Neural cell (in vitro differentiated cells): ENCODE measurements at regions not wholly inside any gene's neighbourhood (a gene's known extent, or its start where the extent isn't known, plus 50 kb on each side); places are given as distances from the start of the nearest gene placed in this dataset.

Source experiments
- H2AFZ ChIP-seq: fragments of 200-600, 300-800 bp; sonication (generic), shearing (Covaris generic); 2 replicates; pipeline ENCODE4 v1.6.0; 2014; ENCODE audit warnings: low read depth, mild to moderate bottlenecking, antibody characterized with exemption, low read length, moderate library complexity
- H3F3A ChIP-seq: fragments of 200-600 bp; shearing (Covaris generic); 2 replicates; pipeline ENCODE4 v1.6.1; 2016; ENCODE audit warnings: mild to moderate bottlenecking, moderate library complexity, mixed read lengths, antibody characterized with exemption, low read length; ENCODE audit not compliant: insufficient read depth, poor library complexity, severe bottlenecking
- H3K27ac ChIP-seq: fragments of 200-600, 300-800 bp; sonication (generic), shearing (Covaris generic); 2 replicates; pipeline ENCODE4 v1.5.1; 2014; ENCODE audit warnings: mild to moderate bottlenecking, low read length, moderate library complexity
- H3K27me3 ChIP-seq: fragments of 300-800, 200-600 bp; sonication (generic), shearing (Covaris generic); 2 replicates; pipeline ENCODE4 v1.6.0; 2014; ENCODE audit warnings: mild to moderate bottlenecking, low read depth, low read length, moderate library complexity; ENCODE audit not compliant: insufficient read depth
- H3K36me3 ChIP-seq: fragments of 300-800, 200-600 bp; sonication (generic), shearing (Covaris generic); 2 replicates; pipeline ENCODE4 v1.5.1; 2014; ENCODE audit warnings: mild to moderate bottlenecking, antibody characterized with exemption, low read length, moderate library complexity; ENCODE audit not compliant: insufficient read depth
- H3K4me2 ChIP-seq: fragments of 300-800, 200-600 bp; sonication (generic), shearing (Covaris generic); 2 replicates; pipeline ENCODE4 v1.6.0; 2014; ENCODE audit warnings: mild to moderate bottlenecking, low read length
- H3K4me3 ChIP-seq: fragments of 300-800, 200-600 bp; sonication (generic), shearing (Covaris generic); 2 replicates; pipeline ENCODE4 v1.5.1; 2014; ENCODE audit warnings: mild to moderate bottlenecking, low read length, moderate library complexity
- H3K79me2 ChIP-seq: fragments of 200-600 bp; shearing (Covaris generic); replicated peaks from 2 replicates; pipeline ENCODE4 v1.6.0; 2014; ENCODE audit warnings: mild to moderate bottlenecking, low read length, moderate library complexity; ENCODE audit not compliant: insufficient read depth
- H3K9ac ChIP-seq: fragments of 300-800, 200-600 bp; sonication (generic), shearing (Covaris generic); 2 replicates; pipeline ENCODE4 v1.6.1; 2016; ENCODE audit warnings: mild to moderate bottlenecking, low read length, mixed read lengths
- H3K9me2 ChIP-seq: fragments of 200-600 bp; shearing (Covaris generic); 2 replicates; pipeline ENCODE4 v1.6.1; 2016; ENCODE audit warnings: mild to moderate bottlenecking, low read length, mixed read lengths; ENCODE audit not compliant: insufficient read depth
- H3K9me3 ChIP-seq: fragments of 200-600, 300-800 bp; sonication (generic), shearing (Covaris generic); 2 replicates; pipeline ENCODE4 v1.6.1; 2016; ENCODE audit warnings: mild to moderate bottlenecking, mixed run types, low read length, moderate library complexity, mixed read lengths
- H4K20me1 ChIP-seq: fragments of 200-600 bp; shearing (Covaris generic); 2 replicates; pipeline ENCODE4 v1.6.1; 2016; ENCODE audit warnings: mild to moderate bottlenecking, mixed run types; ENCODE audit not compliant: insufficient read depth
- EP300 ChIP-seq: fragments of 450-650 bp; conservative IDR thresholded peaks from 2 replicates; pipeline ENCODE4 v1.6.1; 2014; ENCODE audit warnings: antibody characterized with exemption, mild to moderate bottlenecking, moderate library complexity; ENCODE audit not compliant: poor library complexity, severe bottlenecking
- EZH2 ChIP-seq: fragments of 200-600, 300-800 bp; shearing (Covaris generic), sonication (generic); IDR thresholded peaks from 2 replicates; pipeline ENCODE4 v1.6.1; 2014; ENCODE audit warnings: antibody characterized with exemption, low read length, borderline replicate concordance, mild to moderate bottlenecking; ENCODE audit not compliant: insufficient read depth, poor library complexity, severe bottlenecking
- MXI1 ChIP-seq: fragments of 450-650 bp; conservative IDR thresholded peaks from 2 replicates; pipeline ENCODE4 v1.6.1; 2014; ENCODE audit warnings: antibody characterized with exemption, mild to moderate bottlenecking; ENCODE audit not compliant: poor library complexity, severe bottlenecking
- POLR2AphosphoS5 ChIP-seq: IDR thresholded peaks from 2 replicates; pipeline ENCODE4 v1.6.1; 2012
- RAD21 ChIP-seq: fragments of 450-650 bp; conservative IDR thresholded peaks from 2 replicates; pipeline ENCODE4 v1.6.1; 2014; ENCODE audit warnings: antibody characterized with exemption, mild to moderate bottlenecking, moderate library complexity
- SMC3 ChIP-seq: fragments of 450-650 bp; conservative IDR thresholded peaks from 2 replicates; pipeline ENCODE4 v1.6.1; 2014; ENCODE audit warnings: antibody characterized with exemption, mild to moderate bottlenecking, moderate library complexity; ENCODE audit not compliant: poor library complexity
- TAF1 ChIP-seq: IDR thresholded peaks from 2 replicates; pipeline ENCODE4 v1.6.1; 2012; ENCODE audit warnings: low read depth
- TF ChIP-seq, protein P1 (sequence below): IDR thresholded peaks from 2 replicates; pipeline ENCODE4 v1.6.1; 2012; ENCODE audit warnings: borderline replicate concordance
- TF ChIP-seq, protein P2 (sequence below): fragments of 450-650 bp; IDR thresholded peaks from 2 replicates; pipeline ENCODE4 v1.5.1; 2014; ENCODE audit warnings: antibody characterized with exemption, mild to moderate bottlenecking, moderate library complexity; ENCODE audit not compliant: poor library complexity, severe bottlenecking

DNA sequence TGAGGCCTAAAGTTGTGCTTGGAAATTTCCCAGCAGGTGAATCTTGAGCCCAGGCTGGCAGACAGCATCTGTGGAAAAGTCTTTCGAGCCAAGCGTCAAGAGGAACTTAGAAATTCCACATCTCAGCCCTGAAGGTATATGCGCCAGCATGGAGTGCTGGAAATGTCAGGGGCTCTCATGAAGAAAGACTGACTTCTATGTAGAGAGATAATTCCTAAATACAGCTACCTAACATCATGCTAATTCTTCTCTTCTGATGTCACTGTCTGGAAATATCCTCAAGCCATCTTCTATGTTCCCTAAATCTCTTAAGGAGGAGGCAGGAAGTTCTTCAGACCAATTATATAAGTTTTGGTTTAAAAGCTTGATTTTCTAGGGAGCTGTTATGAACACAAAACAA lies 492.4 kb upstream of the MARCKS start:
- Histone ChIP-seq H3K9me2 (no peaks in the 10 kb centered on the region), H3K9ac (no peak overlapping the region)

DNA sequence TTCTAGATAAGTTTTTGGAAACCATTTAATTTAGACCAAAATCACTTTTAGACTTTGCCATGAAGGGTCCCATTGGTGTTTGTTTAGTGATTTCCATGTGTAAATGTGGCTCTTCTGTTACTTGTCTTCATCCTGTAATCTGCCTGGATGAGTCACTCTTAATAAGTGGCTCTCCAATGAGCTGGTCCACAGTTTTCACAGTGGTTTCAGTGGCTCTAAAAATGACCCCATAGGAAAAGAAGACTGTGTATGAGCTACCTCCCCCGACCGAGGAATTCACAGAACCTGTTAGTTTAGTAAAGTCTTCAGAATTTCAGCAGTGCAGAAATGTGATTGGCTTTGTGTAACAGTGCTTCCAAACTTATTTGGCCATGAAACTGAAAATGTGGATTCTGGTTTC lies 492.0 kb upstream of the MARCKS start:
- TF ChIP-seq MXI1 (no peak), EZH2 (no peak), TAF1 (no peak), EP300 (no peak)
- TF ChIP-seq, protein P1, sequence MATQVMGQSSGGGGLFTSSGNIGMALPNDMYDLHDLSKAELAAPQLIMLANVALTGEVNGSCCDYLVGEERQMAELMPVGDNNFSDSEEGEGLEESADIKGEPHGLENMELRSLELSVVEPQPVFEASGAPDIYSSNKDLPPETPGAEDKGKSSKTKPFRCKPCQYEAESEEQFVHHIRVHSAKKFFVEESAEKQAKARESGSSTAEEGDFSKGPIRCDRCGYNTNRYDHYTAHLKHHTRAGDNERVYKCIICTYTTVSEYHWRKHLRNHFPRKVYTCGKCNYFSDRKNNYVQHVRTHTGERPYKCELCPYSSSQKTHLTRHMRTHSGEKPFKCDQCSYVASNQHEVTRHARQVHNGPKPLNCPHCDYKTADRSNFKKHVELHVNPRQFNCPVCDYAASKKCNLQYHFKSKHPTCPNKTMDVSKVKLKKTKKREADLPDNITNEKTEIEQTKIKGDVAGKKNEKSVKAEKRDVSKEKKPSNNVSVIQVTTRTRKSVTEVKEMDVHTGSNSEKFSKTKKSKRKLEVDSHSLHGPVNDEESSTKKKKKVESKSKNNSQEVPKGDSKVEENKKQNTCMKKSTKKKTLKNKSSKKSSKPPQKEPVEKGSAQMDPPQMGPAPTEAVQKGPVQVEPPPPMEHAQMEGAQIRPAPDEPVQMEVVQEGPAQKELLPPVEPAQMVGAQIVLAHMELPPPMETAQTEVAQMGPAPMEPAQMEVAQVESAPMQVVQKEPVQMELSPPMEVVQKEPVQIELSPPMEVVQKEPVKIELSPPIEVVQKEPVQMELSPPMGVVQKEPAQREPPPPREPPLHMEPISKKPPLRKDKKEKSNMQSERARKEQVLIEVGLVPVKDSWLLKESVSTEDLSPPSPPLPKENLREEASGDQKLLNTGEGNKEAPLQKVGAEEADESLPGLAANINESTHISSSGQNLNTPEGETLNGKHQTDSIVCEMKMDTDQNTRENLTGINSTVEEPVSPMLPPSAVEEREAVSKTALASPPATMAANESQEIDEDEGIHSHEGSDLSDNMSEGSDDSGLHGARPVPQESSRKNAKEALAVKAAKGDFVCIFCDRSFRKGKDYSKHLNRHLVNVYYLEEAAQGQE: no peak
- no peaks in the 10 kb centered on the region for H3K79me2 ChIP-seq
- H3K36me3 ChIP-seq: no peaks in the 10 kb centered on the region
- no peak overlapping the region for H3K4me3 ChIP-seq
- H3K9me3 ChIP-seq: no peaks in the 10 kb centered on the region
- H3F3A ChIP-seq: no peaks in the 10 kb centered on the region
- H3K9me2 ChIP-seq: no peaks in the 10 kb centered on the region
- H4K20me1 ChIP-seq: no peaks in the 10 kb centered on the region
- H3K9ac ChIP-seq: no peak overlapping the region
- no peak overlapping the region for H2AFZ ChIP-seq
- H3K4me2 ChIP-seq: no peak overlapping the region
- H3K27me3 ChIP-seq: no peaks in the 10 kb centered on the region
- H3K27ac ChIP-seq: no peak overlapping the region

More for the DNA sequence above, 492.4 kb upstream of the MARCKS start:
- H3K36me3 ChIP-seq: no peaks in the 10 kb centered on the region
- no peaks in the 10 kb centered on the region for H3K79me2 ChIP-seq
- H3K9me3 ChIP-seq: no peaks in the 10 kb centered on the region
- H3F3A ChIP-seq: no peaks in the 10 kb centered on the region
- H3K27ac ChIP-seq: no peak overlapping the region
- no peak overlapping the region for H3K4me2 ChIP-seq
- H3K27me3 ChIP-seq: no peaks in the 10 kb centered on the region
- no peak overlapping the region for H3K4me3 ChIP-seq
- H2AFZ ChIP-seq: no peak overlapping the region
- TF ChIP-seq SMC3 (no peak), POLR2AphosphoS5 (no peak), RAD21 (no peak), EZH2 (no peak), TAF1 (no peak), EP300 (no peak), MXI1 (no peak)
- TF ChIP-seq, protein P2, sequence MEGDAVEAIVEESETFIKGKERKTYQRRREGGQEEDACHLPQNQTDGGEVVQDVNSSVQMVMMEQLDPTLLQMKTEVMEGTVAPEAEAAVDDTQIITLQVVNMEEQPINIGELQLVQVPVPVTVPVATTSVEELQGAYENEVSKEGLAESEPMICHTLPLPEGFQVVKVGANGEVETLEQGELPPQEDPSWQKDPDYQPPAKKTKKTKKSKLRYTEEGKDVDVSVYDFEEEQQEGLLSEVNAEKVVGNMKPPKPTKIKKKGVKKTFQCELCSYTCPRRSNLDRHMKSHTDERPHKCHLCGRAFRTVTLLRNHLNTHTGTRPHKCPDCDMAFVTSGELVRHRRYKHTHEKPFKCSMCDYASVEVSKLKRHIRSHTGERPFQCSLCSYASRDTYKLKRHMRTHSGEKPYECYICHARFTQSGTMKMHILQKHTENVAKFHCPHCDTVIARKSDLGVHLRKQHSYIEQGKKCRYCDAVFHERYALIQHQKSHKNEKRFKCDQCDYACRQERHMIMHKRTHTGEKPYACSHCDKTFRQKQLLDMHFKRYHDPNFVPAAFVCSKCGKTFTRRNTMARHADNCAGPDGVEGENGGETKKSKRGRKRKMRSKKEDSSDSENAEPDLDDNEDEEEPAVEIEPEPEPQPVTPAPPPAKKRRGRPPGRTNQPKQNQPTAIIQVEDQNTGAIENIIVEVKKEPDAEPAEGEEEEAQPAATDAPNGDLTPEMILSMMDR: no peak
- TF ChIP-seq, protein P1: no peak
- no peaks in the 10 kb centered on the region for H4K20me1 ChIP-seq
